Muscle of back (tissue), 3 donors: ENCODE measurements at regions not wholly inside any gene's neighbourhood (a gene's known extent, or its start where the extent isn't known, plus 50 kb on each side); places are given as distances from the start of the nearest gene placed in this dataset.
A peak's percentile ranks its signal among the peaks of the same experiment; 100 is the strongest.

Experiments used
- DNase-seq, 3 donors: peaks; one replicate each; pipeline versions ENCODE4 v3.0.0 to v3.0.0-alpha.2; 2013

DNA sequence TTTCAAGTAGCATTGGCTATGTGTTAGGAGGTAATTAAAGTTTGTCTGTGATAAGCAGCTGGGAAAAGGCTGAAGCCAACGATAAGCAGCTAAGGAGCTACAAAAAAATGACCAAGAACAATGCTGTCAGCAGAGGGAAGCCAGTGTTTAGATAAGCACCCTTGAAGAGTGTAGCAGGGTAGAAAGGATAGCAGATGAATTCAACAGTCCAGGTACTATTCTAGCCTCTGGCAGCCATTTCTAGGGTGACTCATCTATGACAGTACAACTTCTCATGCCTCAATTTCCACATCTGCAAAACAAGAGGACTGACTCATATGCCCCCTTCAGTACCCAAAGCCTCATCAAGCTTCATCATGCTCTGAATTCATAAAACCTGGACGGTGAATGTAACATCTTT is 617.6 kb upstream of the UBE2E2 start:
- no peak for DNase-seq

DNA sequence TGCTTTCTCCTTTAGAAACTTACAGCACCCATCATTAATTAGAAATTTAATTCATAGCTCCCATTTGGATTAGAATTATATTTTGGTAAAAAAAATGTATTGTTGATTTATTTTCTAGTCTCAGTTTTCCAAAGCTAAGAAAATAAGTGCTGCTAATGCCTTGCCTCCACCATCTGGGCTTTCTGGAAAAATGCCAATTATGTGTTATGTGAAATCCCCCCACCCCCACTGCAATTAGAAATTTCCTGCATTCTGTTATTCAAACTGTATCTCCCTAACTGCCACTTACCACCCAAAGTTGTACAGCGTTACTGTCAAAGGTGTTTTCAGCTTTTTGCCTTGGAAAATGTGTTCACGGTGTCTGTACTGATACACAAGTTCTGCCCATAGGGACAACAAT is 617.2 kb upstream of the UBE2E2 start:
- no peak for DNase-seq

DNA sequence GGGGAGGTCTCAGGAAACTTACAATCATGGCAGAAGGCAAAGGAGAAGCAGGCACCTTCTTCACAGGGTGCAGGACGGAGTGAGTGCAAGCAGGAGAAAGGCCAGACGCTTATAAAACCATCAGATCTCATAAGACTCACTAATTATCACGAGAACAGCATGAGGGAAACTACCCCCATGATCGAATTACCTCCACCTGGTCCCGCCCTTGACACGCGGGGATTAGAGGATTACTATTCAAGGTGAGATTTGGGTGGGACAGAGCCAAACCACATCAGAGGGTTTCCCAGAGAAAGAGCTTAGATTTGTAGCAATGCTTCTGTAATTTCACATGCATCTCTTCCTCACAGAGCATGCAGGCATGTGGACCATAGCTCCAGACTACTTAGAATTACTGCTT is 615.7 kb upstream of the UBE2E2 start:
- no peak for DNase-seq

DNA sequence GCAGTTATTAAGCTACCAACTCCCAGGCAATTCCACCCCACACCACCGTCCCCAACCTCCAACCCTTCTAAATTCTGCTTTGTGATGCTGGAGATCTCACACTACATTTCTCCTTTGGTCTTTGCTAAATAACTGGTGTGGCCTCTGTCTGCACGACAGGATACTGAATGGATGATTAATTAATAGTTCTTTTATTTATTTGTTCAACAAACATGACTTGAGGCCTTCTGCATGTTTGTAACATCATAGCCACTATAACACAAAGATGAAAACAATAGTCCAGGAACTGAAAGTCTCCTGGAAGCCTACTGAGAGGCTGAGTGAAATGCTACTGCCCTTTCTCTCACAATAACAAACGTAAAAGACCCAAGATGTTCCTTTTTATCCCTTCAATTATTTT is 609.5 kb upstream of the UBE2E2 start:
- no peak for DNase-seq

DNA sequence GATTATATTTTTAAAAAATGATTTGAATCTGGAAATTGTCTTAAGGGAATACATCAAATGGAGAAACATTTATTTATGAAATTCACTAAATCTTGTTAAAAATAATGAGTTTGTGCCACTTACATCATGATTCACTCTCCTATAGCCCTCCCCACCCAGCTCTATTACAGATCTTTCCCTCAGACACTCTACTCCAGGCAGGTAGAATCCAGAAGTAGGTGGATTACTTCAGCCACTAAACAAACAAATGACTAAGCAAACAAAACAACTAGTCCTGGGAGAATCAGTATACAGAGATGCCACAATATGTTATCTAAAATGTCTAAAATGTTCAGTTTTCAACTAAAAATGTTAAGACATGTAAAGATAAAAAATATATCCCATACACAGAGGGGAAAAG is 608.1 kb upstream of the UBE2E2 start:
- DNase-seq, result no peak

DNA sequence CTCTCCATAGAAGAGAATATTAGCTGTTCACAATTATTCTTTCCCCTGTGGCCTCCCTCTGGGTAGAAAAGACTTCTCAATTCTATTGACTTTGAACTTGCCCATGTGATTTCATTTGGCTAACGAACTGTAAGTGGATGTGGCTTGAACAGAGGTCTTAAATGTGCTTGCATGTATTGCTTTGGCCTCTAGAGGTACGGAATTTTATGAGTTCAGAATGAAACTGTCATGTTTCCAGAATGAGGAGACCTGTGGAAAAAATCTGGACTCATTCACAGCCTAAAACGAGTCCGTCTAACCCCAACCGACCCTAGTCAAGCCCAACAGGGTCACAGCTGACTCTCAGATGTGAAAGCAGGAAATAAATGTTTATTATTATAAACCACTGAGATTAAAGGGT is 596.7 kb upstream of the UBE2E2 start:
- DNase-seq, result peak in 2 of 3 donors; percentile 12 to 47

DNA sequence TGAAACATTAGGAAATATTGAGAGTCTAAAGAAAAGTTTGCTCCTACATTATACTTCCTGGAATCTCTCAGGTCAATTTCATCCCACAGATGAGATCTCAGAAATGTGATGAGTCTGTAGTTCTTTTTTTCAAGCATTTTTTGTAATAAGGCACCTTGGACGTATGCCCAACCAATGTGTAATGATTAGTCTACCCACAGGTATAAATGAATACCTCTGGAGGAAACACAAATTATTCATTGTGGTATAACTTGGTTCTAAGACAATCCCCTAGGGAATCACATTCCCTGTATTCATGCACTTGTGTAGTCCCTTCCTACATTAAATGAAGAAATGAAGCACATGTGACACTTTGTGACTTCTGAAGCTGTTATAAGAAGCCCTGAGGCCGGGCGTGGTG is 596.2 kb upstream of the UBE2E2 start:
- DNase-seq, result no peak

DNA sequence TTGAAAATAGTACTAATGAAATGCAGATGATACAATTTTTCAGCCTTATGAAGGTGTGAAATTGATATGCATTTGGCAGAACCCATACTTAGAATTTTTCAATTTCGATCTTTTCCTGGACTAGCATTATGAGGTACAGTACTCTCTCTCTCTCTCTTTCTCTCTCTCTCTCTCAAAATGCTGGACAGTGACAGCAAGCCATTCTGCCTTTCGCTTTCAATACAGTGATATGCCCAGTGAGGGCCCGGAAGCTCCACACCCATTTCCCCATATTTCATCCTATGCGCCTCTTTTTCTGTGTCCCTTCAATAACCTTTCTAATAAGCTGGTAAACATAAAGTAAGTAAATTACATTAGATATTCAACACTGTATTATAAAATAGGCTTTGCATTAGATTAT is 595.0 kb upstream of the UBE2E2 start:
- no peak for DNase-seq

DNA sequence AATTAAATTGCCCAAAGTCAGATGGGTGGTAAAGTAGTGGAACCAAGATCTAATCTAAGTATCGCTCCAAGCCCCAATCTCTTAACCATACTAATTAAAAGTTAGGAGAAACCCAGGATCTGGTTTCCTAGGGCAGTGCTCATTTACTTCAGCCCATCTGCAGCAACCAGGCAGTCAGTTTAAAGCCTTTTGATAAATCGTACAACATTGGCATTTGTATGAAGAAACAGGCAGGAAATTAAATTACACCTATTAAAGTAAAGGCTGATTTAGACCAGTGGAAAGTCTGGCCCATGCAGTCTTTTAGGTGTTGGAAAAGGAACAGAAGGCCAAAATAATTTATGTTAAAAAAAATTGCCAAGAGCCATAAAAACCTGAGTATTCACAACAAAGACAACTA is 594.4 kb upstream of the UBE2E2 start:
- DNase-seq, result no peak

DNA sequence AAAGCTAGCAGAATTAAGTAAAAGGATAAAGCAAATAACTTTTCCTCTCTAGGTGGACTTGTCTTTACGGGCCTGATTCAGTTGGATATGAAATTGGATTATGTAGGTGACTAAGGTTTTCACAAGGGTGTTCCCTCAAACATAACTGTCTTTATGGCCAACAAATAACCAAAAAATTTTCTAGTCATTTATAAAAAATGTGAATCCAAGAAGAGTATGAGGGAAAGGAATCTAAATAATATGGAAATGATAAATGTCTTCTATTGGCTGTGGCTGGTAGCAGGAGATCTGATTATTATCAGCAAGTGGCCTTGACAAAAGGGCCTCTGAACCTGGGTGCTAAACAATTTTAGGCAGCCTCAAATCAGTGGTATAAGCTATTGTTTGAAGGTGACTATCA is 594.0 kb upstream of the UBE2E2 start:
- DNase-seq, result no peak

DNA sequence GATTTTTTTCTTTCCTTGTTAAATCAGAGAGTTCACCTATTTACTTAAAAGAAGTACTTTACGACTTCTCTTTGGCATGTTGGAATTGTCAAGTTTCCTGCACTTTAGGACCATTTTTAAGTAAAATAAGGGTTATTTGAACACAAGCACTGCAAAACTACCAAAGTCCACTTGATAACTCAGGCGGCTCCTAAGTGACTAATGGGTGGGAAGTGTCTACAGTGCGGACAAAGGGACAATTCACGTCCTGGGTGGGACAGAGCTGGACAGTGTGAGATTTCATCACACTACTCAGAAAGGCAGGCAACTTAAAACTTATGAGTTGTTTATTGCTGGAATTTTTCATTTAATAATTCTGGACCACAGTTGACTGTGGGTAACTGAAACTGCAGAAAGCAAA is 590.2 kb upstream of the UBE2E2 start:
- DNase-seq, result no peak

DNA sequence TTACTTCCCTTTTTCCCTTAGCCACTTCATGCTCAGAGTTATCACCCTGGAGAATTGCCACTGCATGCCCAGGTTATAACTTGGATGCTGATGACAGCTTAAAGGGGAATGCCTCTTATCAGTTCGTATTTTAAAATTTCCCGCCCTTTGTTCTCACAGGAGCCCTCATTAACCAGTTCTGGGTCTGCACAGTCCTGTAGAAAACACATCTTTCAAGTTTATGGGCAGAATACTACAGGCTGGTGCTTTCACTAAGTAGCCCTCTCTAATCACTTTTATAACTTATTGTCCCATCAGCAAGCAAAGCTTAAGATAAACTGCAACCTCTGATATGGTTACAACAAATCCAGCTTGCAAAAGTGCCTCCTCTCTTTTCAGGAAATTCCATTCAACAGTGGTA is 587.3 kb upstream of the UBE2E2 start:
- no peak for DNase-seq

DNA sequence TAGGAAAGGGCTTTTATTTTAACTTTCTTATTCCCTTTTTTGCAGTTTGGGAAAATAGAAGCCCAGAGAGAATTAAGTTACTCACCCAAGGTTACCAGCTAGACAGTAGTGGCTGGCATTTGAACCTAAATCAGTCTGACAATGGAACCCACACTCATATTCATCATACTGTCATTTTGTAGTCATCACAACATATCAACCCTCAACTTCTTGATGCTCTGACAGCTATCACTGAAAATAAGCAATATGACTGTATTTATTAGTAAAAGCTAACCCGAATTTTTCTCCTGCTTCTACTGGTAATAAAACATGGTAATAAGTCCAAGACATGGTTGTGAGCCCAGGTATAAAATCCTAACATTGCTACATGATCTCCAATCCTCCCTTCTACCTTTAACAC is 585.8 kb upstream of the UBE2E2 start:
- no peak for DNase-seq

DNA sequence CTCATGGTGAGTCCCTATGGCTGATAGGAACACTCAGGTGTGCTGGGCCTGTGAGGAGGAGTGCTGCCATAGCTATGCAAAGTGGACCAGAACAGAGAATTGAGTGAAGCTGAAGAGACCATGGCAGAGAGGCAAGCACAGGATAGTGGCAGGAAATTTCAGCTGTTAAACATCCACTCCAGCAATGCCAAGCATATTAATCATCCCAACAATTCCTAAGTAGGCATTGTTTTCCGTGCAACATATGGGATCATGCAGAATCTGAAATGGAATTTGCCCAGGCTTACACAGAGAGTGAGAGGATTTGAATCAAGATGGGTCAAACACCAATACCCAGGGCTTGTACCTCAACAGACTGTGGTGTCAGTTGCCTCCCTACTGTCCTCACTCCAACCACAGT is 582.6 kb upstream of the UBE2E2 start:
- DNase-seq, result no peak

DNA sequence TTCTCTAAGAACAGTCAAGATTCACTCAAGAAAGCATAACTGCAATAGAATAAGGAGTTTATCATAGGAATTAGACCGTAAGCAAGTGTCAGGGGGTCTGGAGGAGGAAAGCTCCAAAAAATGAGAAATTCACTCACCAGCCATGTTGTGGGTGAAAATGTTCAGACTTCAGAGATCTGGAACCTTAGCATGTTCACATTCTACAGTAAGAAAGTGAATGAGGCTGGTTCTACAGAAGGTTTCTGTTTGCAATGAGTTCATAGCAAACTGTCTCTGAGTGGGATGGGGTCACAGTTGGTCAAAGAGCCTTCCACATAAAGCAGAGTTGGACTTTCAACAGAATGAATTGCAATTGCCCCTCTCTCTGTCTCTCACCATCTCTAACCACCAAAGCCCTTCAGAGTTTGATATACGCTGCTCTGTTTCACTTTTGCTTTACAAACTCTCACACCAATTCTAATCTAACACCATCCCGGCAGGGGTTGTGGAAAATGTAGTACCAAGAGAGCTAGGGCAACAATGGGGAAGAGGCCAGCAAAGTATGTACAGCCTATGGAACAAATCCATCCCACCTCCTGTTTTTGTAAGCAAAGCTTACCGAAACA is 581.8 kb upstream of the UBE2E2 start:
- DNase-seq, result no peak

DNA sequence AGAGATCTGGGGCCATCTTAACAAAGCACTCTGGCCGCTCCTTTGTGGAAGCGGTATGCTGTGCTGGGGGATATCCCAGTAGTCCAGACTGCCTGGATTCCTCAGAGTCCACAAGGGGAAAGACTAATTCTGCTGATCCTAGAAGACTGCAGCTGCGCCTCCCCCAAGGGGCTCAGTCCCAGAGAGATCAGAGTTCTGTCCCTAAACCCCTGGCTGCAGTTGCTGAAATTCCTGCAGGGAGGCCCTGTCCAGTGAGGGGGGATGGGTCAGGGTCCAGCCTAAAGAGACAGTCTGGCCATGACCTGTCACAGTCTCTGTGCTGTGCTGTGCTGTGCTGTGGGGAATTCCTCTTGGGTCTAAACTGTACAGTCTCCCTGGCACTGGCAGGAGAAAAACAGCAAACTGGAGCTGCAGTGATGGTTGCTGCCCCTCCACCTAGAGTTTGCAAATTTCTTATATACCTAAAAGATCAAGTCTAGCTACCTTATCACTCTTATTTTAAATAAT is 575.1 kb upstream of the UBE2E2 start:
- no peak for DNase-seq

DNA sequence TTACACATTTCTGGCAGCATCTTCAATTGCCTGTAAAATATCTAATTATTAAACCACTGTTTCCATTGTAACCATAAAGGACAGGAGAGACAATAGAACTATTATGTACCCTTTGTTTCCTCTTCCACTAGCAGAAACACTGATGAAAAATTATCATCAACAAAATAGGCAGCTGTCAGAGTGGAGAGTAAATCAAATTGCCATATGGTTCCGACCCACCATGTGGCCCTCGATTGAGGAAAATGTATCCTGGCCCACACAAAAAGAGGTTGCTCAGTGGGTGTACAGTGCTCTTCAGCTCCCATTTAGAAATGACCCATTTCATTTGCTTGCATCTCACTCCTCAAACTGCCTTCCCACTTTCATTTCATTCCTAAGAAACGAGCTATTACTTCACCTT is 570.6 kb upstream of the UBE2E2 start:
- DNase-seq, result no peak

DNA sequence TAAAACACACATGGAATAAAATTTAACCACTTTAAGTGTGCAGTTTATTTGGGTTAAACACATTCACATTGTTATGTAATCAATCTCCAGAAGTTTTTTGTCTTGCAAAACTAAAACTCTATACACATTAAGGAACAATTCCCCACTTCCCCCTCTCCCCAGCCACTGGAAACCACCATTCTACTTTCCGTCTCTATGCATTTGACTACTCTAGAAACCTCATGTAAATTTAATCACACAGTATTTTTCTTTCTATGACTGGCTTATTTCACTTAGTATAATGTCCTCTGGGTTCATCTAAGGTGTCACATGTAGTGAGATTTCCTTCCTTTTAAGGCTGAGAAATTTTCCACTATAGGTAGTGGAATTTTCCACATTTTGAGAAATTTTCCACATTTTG is 568.7 kb upstream of the UBE2E2 start:
- no peak for DNase-seq

DNA sequence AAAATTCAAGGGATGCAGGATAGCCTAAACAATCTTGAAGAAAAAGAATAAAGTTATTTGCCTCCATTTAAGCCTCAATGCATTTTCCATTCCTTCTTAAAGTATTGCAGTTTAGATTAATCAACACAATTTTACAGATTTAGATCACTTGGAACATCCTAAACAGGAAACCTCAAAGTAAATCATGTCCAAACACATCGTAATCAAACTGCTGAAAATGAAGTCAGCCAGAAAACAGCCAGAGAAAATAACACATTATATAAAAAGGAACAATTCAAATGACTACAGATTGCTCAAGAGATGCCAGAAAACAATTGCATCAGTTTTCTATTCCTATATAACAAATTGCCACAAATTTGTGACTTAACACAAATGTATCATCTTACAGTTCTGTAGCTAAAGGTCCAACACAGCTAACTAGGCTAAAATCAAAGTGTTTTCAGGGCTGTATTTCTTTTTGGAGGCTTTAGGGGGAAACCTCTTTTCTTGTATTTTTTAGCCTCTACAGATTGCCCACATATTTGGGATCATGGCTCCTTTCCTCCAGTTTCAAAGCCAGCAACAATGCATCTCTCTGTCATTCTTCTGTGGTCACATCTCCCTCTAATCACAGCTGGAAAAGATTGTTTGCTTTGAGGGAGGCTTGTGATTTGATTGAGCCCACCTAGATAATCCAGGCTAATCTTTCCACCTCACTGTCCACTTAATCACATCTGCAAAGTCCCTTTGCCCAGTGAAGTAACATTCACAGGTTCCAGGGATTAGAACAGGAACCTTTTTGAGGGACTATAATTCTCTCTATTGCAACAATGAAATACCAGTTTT is 543.3 kb upstream of the UBE2E2 start:
- DNase-seq, result peak; percentile 43 to 71 (median 48)

DNA sequence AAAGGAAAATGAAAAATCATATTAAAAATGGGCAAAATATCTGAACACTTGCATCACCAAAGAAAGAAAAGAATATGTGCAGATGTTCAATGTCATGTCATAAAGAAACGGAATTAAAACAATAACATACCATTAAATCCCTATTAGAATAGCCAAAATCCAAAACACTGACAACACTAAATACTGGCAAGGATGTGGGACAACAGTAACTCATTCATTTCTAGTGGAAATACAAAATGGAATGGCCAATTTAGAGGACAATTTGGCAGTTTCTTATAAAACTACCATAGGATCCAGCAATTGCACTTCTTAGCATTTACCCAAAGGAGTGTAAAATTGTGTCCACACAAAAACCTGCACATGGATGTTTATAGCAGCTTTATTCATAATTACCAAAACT is 542.5 kb upstream of the UBE2E2 start:
- peak; percentile 5 to 45 (median 13) for DNase-seq

DNA sequence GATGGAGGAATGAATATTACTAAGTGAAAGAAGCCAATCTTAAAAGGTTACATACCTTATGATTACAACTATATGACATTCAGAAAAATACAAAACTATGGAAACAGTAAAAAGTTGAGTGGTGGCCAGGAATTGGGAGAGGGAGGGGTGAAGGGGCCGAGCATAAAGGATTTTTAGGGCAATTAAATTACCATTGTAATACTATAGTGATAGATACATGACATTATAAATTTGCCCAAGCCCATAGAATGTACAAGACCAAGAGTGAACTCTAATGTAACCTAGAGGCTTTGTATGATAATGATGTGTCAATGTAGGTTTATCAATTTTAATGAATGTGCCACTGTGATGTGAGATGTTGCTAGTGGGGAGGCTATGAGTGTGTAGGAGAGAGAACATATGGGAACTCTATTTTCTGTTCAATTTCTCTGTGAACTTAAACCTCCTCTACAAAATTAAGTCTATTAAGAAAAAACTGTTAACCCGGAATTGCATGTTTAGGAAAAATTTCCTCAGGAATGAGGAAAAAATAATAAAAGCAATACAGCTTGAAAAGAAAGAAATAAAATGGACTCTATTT is 541.9 kb upstream of the UBE2E2 start:
- no peak for DNase-seq

DNA sequence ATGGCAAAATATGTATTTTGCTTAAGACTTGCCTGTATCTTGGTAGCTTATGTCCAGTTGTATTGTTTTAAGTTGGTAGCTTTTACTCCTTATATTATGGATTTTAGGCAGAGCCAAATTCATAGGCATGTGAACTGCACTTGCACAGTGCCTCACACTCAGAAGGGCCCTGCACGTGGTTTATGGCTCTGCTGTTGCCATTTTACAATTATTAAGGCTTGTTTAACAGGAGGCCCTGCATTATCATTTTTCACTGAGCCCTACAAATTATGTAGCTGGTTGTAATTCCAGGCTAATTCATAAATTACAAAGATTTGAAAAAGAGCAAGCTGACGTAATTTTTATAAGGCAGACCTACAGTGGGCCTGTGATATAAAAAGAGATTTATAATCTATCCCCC is 537.6 kb upstream of the UBE2E2 start:
- no peak for DNase-seq

DNA sequence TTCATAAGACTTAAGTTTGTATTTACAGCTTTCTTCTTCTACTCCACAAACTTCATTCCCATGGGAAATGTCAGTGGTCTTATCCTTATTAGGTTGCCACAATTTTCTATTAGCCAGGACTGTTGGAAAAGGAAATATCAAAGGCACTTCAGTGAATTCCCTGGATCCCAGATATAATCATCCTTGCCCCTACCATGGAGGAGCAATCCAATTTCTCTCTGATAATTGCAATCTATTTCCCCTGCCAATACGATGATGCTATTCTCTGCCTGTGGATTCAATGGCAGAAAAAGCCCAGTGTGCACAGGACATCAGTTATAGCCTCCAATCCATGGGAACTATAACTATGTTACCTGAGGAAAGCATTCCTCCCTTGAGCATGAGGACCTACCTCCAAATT is 536.4 kb upstream of the UBE2E2 start:
- DNase-seq, result no peak
